Endothelial cell of umbilical vein (primary cell): ENCODE measurements at regions not wholly inside any gene's neighbourhood (a gene's known extent, or its start where the extent isn't known, plus 50 kb on each side); places are given as distances from the start of the nearest gene placed in this dataset.

ENCODE experiments used
- BruUV-seq: library from RNA; stranded (reverse); fragments of 400-500 nt; replicated peaks from 2 replicates; lab custom pipeline; 2021; lab: Mats Ljungman, UMichigan
- CTCF ChIA-PET: fragments of 300-600, 350-600 bp; sonication (Branson Sonifier 250); formaldehyde crosslinking; loops from one replicate; lab custom pipeline; 2021; ENCODE audit warnings: antibody characterized with exemption, inconsistent platforms; lab: Charles Lee
- POLR2A ChIA-PET: fragments of 300-600, 350-600 bp; sonication (Branson Sonifier 250); formaldehyde crosslinking; loops from one replicate; lab custom pipeline; 2021; ENCODE audit warnings: antibody characterized with exemption, inconsistent platforms; lab: Charles Lee
- DNase-seq: peaks from one replicate; pipeline ENCODE4 v3.0.0-alpha.2; 2011; ENCODE audit warnings: low read depth, low spot score
- FAIRE-seq: peaks from 2 replicates; lab custom pipeline; 2011; peaks lifted over from hg19 to GRCh38; lab: Jason Lieb, UNC
- H2AFZ ChIP-seq: 2 replicates; pipeline ENCODE4 v1.6.0; 2012; ENCODE audit warnings: low read depth, low read length, control low read depth, inconsistent platforms
- H3K27ac ChIP-seq: 2 replicates; pipeline ENCODE4 v1.5.1; 2011; ENCODE audit warnings: low read depth, mild to moderate bottlenecking, control low read depth, low read length, moderate library complexity; ENCODE audit not compliant: insufficient read depth
- H3K27me3 ChIP-seq, 2 experiments: 2 replicates each; pipeline versions ENCODE4 v1.6.0 to v1.6.1; 2011; ENCODE audit warnings: low read length in 2 of 2, mixed read lengths in 1 of 2; ENCODE audit not compliant: control insufficient read depth in 2 of 2, insufficient read depth in 2 of 2
- H3K36me3 ChIP-seq, 2 experiments: 2 replicates in 1 of 2; 3 replicates in 1 of 2; pipeline ENCODE4 v1.5.1; 2011; ENCODE audit warnings: low read length in 2 of 2, mild to moderate bottlenecking in 1 of 2, moderate library complexity in 1 of 2; ENCODE audit not compliant: control insufficient read depth in 2 of 2, insufficient read depth in 2 of 2; ENCODE audit errors: extremely low read depth in 1 of 2
- H3K4me1 ChIP-seq: 3 replicates; pipeline ENCODE4 v1.5.1; 2011; ENCODE audit warnings: mild to moderate bottlenecking, low read length; ENCODE audit not compliant: control insufficient read depth, insufficient read depth; ENCODE audit errors: extremely low read depth
- H3K4me2 ChIP-seq: 2 replicates; pipeline ENCODE4 v1.6.1; 2011; ENCODE audit warnings: low read length, control low read depth, mixed read lengths; ENCODE audit not compliant: insufficient read depth
- H3K4me3 ChIP-seq, 3 experiments: fragments of 200-600 bp in 1 of 3; sonication (generic), shearing (Covaris generic) in 1 of 3; replicated peaks in 1 of 3; 2 replicates each; pipeline ENCODE4 v1.5.1; 2011 to 2016; ENCODE audit warnings: control low read depth in 3 of 3, low read length in 3 of 3, mild to moderate bottlenecking in 2 of 3, inconsistent platforms in 1 of 3, low read depth in 1 of 3, moderate library complexity in 1 of 3; ENCODE audit not compliant: insufficient read depth in 1 of 3
- H3K79me2 ChIP-seq: 2 replicates; pipeline ENCODE4 v1.6.0; 2012; ENCODE audit warnings: low read length, inconsistent platforms; ENCODE audit not compliant: control insufficient read depth, insufficient read depth
- H3K9ac ChIP-seq: replicated peaks from 2 replicates; pipeline ENCODE3; 2011; ENCODE audit warnings: low read length, control low read depth; ENCODE audit not compliant: insufficient read depth; ENCODE audit errors: extremely low read depth
- H3K9me1 ChIP-seq: replicated peaks from 3 replicates; pipeline ENCODE4 v1.6.0; 2011; ENCODE audit warnings: mild to moderate bottlenecking, low read length; ENCODE audit not compliant: control insufficient read depth, insufficient read depth; ENCODE audit errors: extremely low read depth
- H3K9me3 ChIP-seq: replicated peaks from 2 replicates; pipeline ENCODE4 v1.5.1; 2012; ENCODE audit warnings: low read length, inconsistent platforms; ENCODE audit not compliant: control insufficient read depth, insufficient read depth
- H4K20me1 ChIP-seq: replicated peaks from 2 replicates; pipeline ENCODE3; 2011; ENCODE audit warnings: mild to moderate bottlenecking, low read length; ENCODE audit not compliant: control insufficient read depth, insufficient read depth; ENCODE audit errors: extremely low read depth
- EZH2 ChIP-seq: IDR thresholded peaks from 2 replicates; pipeline ENCODE4 v1.6.1; 2012; ENCODE audit warnings: borderline replicate concordance, low read depth, mild to moderate bottlenecking, moderate library complexity, low read length, inconsistent platforms; ENCODE audit not compliant: severe bottlenecking
- FOS ChIP-seq: IDR thresholded peaks from 2 replicates; pipeline ENCODE4 v1.6.1; 2011; ENCODE audit warnings: mild to moderate bottlenecking, low read length, moderate library complexity, borderline replicate concordance; ENCODE audit not compliant: insufficient read depth
- GATA2 ChIP-seq: IDR thresholded peaks from 2 replicates; pipeline ENCODE4 v1.7.0; 2011; ENCODE audit warnings: low read depth, mild to moderate bottlenecking, moderate library complexity, mixed read lengths, low read length; ENCODE audit not compliant: insufficient read length, insufficient read depth
- JUN ChIP-seq: IDR thresholded peaks from 2 replicates; pipeline ENCODE4 v1.6.1; 2011; ENCODE audit warnings: borderline replicate concordance, low read depth; ENCODE audit not compliant: insufficient read length, insufficient read depth
- MYC ChIP-seq: IDR thresholded peaks from one replicate; pipeline ENCODE4 v1.6.1; 2011; ENCODE audit warnings: mild to moderate bottlenecking, low read depth, low read length
- POLR2A ChIP-seq: IDR thresholded peaks from 2 replicates; pipeline ENCODE4 v1.6.1; 2012; ENCODE audit warnings: low read depth, mild to moderate bottlenecking, control low read depth, low read length
- POLR2AphosphoS5 ChIP-seq: IDR thresholded peaks from 2 replicates; pipeline ENCODE4 v1.6.1; 2012; ENCODE audit warnings: low read depth, mild to moderate bottlenecking, control low read depth, low read length, moderate library complexity; ENCODE audit not compliant: insufficient read depth
- dilution Hi-C: fragments of 300-500 bp; cut with MboI; formaldehyde crosslinking; loops from one replicate; pipeline ENCODE4 v1.15.0; 2019; ENCODE audit warnings: low sequenced_read_pairs; ENCODE audit not compliant: extremely low pct_ligation_motif_present
- intact Hi-C: fragments of 100-400 bp; cut with micrococcal nuclease; formaldehyde crosslinking; loops from one replicate; pipeline ENCODE4 v1.10.0; 2022
- TF ChIP-seq, protein P1 (sequence below): IDR thresholded peaks from 2 replicates; pipeline ENCODE4 v1.6.1; 2011; ENCODE audit not compliant: insufficient read depth, insufficient read length
- TF ChIP-seq, protein P2 (sequence below), 2 donors: IDR thresholded peaks; 1 replicate in 1 of 2; 2 replicates in 1 of 2; pipeline ENCODE4 v1.5.1; 2011; ENCODE audit warnings: low read length in 2 of 2, mild to moderate bottlenecking in 2 of 2, moderate library complexity in 2 of 2, control low read depth in 1 of 2, inconsistent platforms in 1 of 2, low read depth in 1 of 2; ENCODE audit not compliant: insufficient read depth in 1 of 2; ENCODE audit errors: extremely low read depth in 1 of 2

DNA sequence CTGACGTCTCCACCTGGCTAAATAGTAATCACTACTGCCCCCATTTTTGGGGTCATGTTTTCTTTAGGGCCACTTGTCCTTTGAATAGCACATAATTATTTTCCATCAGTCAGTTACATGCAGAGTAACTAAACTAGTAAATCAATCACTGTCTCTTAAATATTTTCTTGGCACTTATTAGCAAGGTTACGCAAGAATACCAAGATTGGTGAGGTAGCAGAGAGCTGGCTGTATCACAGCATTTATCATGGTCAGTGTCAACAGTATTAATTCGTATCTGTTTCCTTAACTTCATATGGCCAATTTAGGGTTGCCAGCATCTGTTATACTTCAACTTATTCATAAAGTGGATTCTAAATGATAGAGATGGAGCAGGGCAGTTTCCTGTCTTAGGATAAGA, 346.8 kb upstream of the FAM174A start:
- POLR2A ChIA-PET: no interaction called here
- intact Hi-C loops: no loop called here
- Histone ChIP-seq H3K9me1 (no peaks in the 10 kb centered on the region), H3K27ac (no peak overlapping the region), H4K20me1 (no peaks in the 10 kb centered on the region), H3K79me2 (no peaks in the 10 kb centered on the region), H3K4me2 (no peak overlapping the region), H3K4me3 (no peak overlapping the region), H3K27me3 (no peaks in the 10 kb centered on the region), H3K9me3 (no peaks in the 10 kb centered on the region), H3K4me1 (no peaks in the 10 kb centered on the region), H2AFZ (no peak overlapping the region), H3K9ac (no peak overlapping the region), H3K36me3 (no peaks in the 10 kb centered on the region)
- FAIRE-seq (no peak), DNase-seq (no peak)
- no TSS peak for BruUV-seq
- CTCF ChIA-PET: no interaction called here
- dilution Hi-C loops: no loop called here
- TF ChIP-seq POLR2AphosphoS5 (no peak), POLR2A (no peak), MYC (no peak), GATA2 (no peak), EZH2 (no peak), JUN (no peak), FOS (no peak)
- TF ChIP-seq, protein P1, sequence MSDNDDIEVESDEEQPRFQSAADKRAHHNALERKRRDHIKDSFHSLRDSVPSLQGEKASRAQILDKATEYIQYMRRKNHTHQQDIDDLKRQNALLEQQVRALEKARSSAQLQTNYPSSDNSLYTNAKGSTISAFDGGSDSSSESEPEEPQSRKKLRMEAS: no peak
- TF ChIP-seq, protein P2, sequence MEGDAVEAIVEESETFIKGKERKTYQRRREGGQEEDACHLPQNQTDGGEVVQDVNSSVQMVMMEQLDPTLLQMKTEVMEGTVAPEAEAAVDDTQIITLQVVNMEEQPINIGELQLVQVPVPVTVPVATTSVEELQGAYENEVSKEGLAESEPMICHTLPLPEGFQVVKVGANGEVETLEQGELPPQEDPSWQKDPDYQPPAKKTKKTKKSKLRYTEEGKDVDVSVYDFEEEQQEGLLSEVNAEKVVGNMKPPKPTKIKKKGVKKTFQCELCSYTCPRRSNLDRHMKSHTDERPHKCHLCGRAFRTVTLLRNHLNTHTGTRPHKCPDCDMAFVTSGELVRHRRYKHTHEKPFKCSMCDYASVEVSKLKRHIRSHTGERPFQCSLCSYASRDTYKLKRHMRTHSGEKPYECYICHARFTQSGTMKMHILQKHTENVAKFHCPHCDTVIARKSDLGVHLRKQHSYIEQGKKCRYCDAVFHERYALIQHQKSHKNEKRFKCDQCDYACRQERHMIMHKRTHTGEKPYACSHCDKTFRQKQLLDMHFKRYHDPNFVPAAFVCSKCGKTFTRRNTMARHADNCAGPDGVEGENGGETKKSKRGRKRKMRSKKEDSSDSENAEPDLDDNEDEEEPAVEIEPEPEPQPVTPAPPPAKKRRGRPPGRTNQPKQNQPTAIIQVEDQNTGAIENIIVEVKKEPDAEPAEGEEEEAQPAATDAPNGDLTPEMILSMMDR (IDR thresholded peaks at IDR 0.05; ENCODE audit: extremely low read depth in 1 of 2, insufficient read depth in 1 of 2, low read depth in 1 of 2, low read length in 2 of 2): no peak
